ENCODE measurements at regions not wholly inside any gene's neighbourhood (a gene's known extent, or its start where the extent isn't known, plus 50 kb on each side); places are given as distances from the start of the nearest gene placed in this dataset.

DNA sequence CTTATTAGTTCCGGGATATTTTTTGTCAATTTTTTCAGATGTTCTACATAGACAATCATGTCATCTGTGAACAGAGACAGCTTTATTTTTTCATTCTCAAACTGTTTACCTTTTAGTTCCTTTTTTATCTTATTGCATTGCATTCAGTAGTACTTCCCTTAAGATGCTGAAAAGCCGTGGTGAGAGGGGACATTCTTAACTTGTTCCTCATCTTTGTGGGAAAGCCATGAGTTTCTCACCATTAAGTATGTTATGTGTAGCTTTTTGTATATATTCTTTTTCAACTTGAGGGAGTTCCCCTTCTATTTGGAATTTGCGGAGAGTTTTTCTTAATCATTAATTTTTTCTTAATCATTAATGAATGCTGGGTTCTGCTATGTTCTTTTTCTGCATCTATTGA, 1727.1 kb upstream of the SEL1L start:
- TF ChIP-seq POLR2AphosphoS5 (IDR thresholded peaks at IDR 0.05; ENCODE audit: borderline replicate concordance, low read depth, low read length) (no peak), EZH2 (IDR thresholded peaks at IDR 0.05) (no peak), FOXP2 (optimal IDR thresholded peaks at IDR 0.05; ENCODE audit: control extremely low read depth, extremely low read length, insufficient read depth) (no peak)
